ENCODE measurements at regions not wholly inside any gene's neighbourhood (a gene's known extent, or its start where the extent isn't known, plus 50 kb on each side); places are given as distances from the start of the nearest gene placed in this dataset.

- TF ChIP-seq EP300 (IDR thresholded peaks at IDR 0.05; ENCODE audit: low read depth) = no peak
- TF ChIP-seq POLR2A (IDR thresholded peaks at IDR 0.05) = no peak
- no peak for TF ChIP-seq POLR2AphosphoS5 (IDR thresholded peaks at IDR 0.05)
- TF ChIP-seq CTCF (IDR thresholded peaks at IDR 0.05) = no peak
- DNase-seq = no peak
- Histone ChIP-seq H3K9me3 (no peaks in the 10 kb centered on the region), H3K27ac (no peak overlapping the region), H3K36me3 (no peaks in the 10 kb centered on the region), H3K4me3 (no peak overlapping the region), H3K27me3 (no peaks in the 10 kb centered on the region), H3K4me1 (no peaks in the 10 kb centered on the region)
- intact Hi-C loops (cut with DNase I; ENCODE audit: low total_unique reads) = no loop called here
- in situ Hi-C loops (cut with MboI; ENCODE audit: low pct_ligation_motif_present in 1 of 4, low pct_unique_long_range_greater_than_20kb in 1 of 4, low sequenced_read_pairs in 3 of 4) = no loop called here
Observed at GRCh38 chr13:68628994-68629393, 1398.9 kb upstream of the PCDH9 start.

GRCh38 chr13:68627379-68627778 is 1397.2 kb upstream of the PCDH9 start:
- intact Hi-C loops (cut with DNase I; ENCODE audit: low total_unique reads) = no loop called here

GRCh38 chr13:68616600-68617222 is 1386.6 kb upstream of the PCDH9 start:
- in situ Hi-C loops (cut with MboI; ENCODE audit: low pct_ligation_motif_present in 1 of 4, low pct_unique_long_range_greater_than_20kb in 1 of 4, low sequenced_read_pairs in 3 of 4) (no loop called here), intact Hi-C loops (cut with DNase I; ENCODE audit: low total_unique reads) (no loop called here)
- WGBS, 2 donors (ENCODE audit: low coverage in 1 of 2) = 77% methylated on average over 10 of the region's 10 CpGs; no CpG with 5 or more reads in 1 of the 2 donors
- TF ChIP-seq POLR2A (IDR thresholded peaks at IDR 0.05) (no peak), POLR2AphosphoS5 (IDR thresholded peaks at IDR 0.05) (no peak), CTCF (IDR thresholded peaks at IDR 0.05) (no peak), EP300 (IDR thresholded peaks at IDR 0.05; ENCODE audit: low read depth) (no peak)
- H3K27ac ChIP-seq = no peak overlapping the region
- DNase-seq = no peak
- H3K4me3 ChIP-seq = no peak overlapping the region
- no peaks in the 10 kb centered on the region for H3K36me3 ChIP-seq
- no peaks in the 10 kb centered on the region for H3K27me3 ChIP-seq
- H3K4me1 ChIP-seq = no peaks in the 10 kb centered on the region
- no peaks in the 10 kb centered on the region for H3K9me3 ChIP-seq

More at GRCh38 chr13:68627379-68627778, 1397.2 kb upstream of the PCDH9 start:
- H3K9me3 ChIP-seq = no peaks in the 10 kb centered on the region
- no peaks in the 10 kb centered on the region for H3K36me3 ChIP-seq
- no peak for DNase-seq
- H3K4me3 ChIP-seq = no peak overlapping the region
- in situ Hi-C loops (cut with MboI; ENCODE audit: low pct_ligation_motif_present in 1 of 4, low pct_unique_long_range_greater_than_20kb in 1 of 4, low sequenced_read_pairs in 3 of 4) = no loop called here
- H3K27ac ChIP-seq = no peak overlapping the region
- H3K4me1 ChIP-seq = no peaks in the 10 kb centered on the region
- TF ChIP-seq POLR2AphosphoS5 (IDR thresholded peaks at IDR 0.05) (no peak), POLR2A (IDR thresholded peaks at IDR 0.05) (no peak), CTCF (IDR thresholded peaks at IDR 0.05) (no peak), EP300 (IDR thresholded peaks at IDR 0.05; ENCODE audit: low read depth) (no peak)
- WGBS, 2 donors (ENCODE audit: low coverage in 1 of 2) = 60 to 82% methylated on average over 3 of the region's 3 CpGs
- no peaks in the 10 kb centered on the region for H3K27me3 ChIP-seq

GRCh38 chr13:68609661-68610060 is 1379.5 kb upstream of the PCDH9 start:
- H3K27me3 ChIP-seq = no peaks in the 10 kb centered on the region
- no peaks in the 10 kb centered on the region for H3K4me1 ChIP-seq
- no peaks in the 10 kb centered on the region for H3K36me3 ChIP-seq
- intact Hi-C loops (cut with DNase I; ENCODE audit: low total_unique reads) = no loop called here
- no peak for DNase-seq
- in situ Hi-C loops (cut with MboI; ENCODE audit: low pct_ligation_motif_present in 1 of 4, low pct_unique_long_range_greater_than_20kb in 1 of 4, low sequenced_read_pairs in 3 of 4) = no loop called here
- H3K27ac ChIP-seq = no peak overlapping the region
- H3K4me3 ChIP-seq = no peak overlapping the region
- WGBS, 2 donors (ENCODE audit: low coverage in 1 of 2) = 76 to 80% methylated on average over 8 of the region's 8 CpGs
- H3K9me3 ChIP-seq = no peaks in the 10 kb centered on the region
- TF ChIP-seq POLR2AphosphoS5 (IDR thresholded peaks at IDR 0.05) (no peak), EP300 (IDR thresholded peaks at IDR 0.05; ENCODE audit: low read depth) (no peak), CTCF (IDR thresholded peaks at IDR 0.05) (no peak), POLR2A (IDR thresholded peaks at IDR 0.05) (no peak)

Data from transverse colon (tissue), 4 donors.